WTC11 (cell line): ENCODE measurements at regions not wholly inside any gene's neighbourhood (a gene's known extent, or its start where the extent isn't known, plus 50 kb on each side); places are given as distances from the start of the nearest gene placed in this dataset.

ENCODE experiments used
- ATAC-seq: fragments of 200-7000 bp; cut with Tn5 transposase; 2 replicates; pipeline ENCODE4 v1.10.0; 2021; ENCODE audit warnings: mild to moderate bottlenecking, moderate library complexity
- CTCF ChIA-PET: fragments of 300-600 bp; sonication (Branson Sonifier 250); formaldehyde crosslinking; loops from one replicate; lab custom pipeline; 2021; ENCODE audit warnings: antibody characterized with exemption; lab: Charles Lee
- POLR2A ChIA-PET: fragments of 350-600 bp; sonication (Branson Sonifier 250); formaldehyde crosslinking; loops from one replicate; lab custom pipeline; 2021; ENCODE audit warnings: antibody characterized with exemption; lab: Charles Lee
- DNase-seq: peaks from one replicate; pipeline ENCODE4 v3.0.0; 2021; ENCODE audit warnings: low spot score
- H3K27ac Mint-ChIP-seq: 2 replicates; pipeline ENCODE4 v1.8.0; 2021; ENCODE audit warnings: mixed read lengths
- H3K27me3 Mint-ChIP-seq: 2 replicates; pipeline ENCODE4 v1.8.0; 2021; ENCODE audit warnings: low read depth, mild to moderate bottlenecking, moderate library complexity, mixed read lengths
- H3K36me3 Mint-ChIP-seq: 2 replicates; pipeline ENCODE4 v1.8.0; 2021; ENCODE audit warnings: mixed read lengths
- H3K4me1 Mint-ChIP-seq: 2 replicates; pipeline ENCODE4 v1.8.0; 2022; ENCODE audit warnings: mixed read lengths
- H3K4me3 Mint-ChIP-seq: 2 replicates; pipeline ENCODE4 v1.8.0; 2021; ENCODE audit warnings: mild to moderate bottlenecking, moderate library complexity, mixed read lengths
- H3K9me3 Mint-ChIP-seq: 2 replicates; pipeline ENCODE4 v1.8.0; 2021; ENCODE audit warnings: mixed read lengths
- CDX4 ChIP-seq: fragments of 250-450 bp; sonication (Bioruptor Pico); IDR thresholded peaks from 2 replicates; pipeline ENCODE4 v1.9.0; 2021; ENCODE audit warnings: moderate library complexity, mild to moderate bottlenecking, inconsistent platforms, borderline replicate concordance
- CREM ChIP-seq: sonication (generic); formaldehyde crosslinking; IDR thresholded peaks from 2 replicates; pipeline ENCODE4 v1.8.1; 2022; ENCODE audit warnings: mild to moderate bottlenecking, missing genetic modification reagents, moderate library complexity
- GRHL2 ChIP-seq: fragments of 250-450 bp; sonication (Bioruptor Pico); IDR thresholded peaks from 2 replicates; pipeline ENCODE4 v1.8.0; 2022; ENCODE audit warnings: mild to moderate bottlenecking, moderate library complexity; ENCODE audit not compliant: insufficient replicate concordance, severe bottlenecking
- HMGXB4 ChIP-seq: sonication (generic); formaldehyde crosslinking; IDR thresholded peaks from 2 replicates; pipeline ENCODE4 v1.8.1; 2023; ENCODE audit warnings: mild to moderate bottlenecking, moderate library complexity, missing genetic modification reagents
- JUN ChIP-seq: sonication (generic); formaldehyde crosslinking; IDR thresholded peaks from 2 replicates; pipeline ENCODE4 v1.8.0; 2023; ENCODE audit warnings: mild to moderate bottlenecking, missing genetic modification reagents
- NFATC4 ChIP-seq: fragments of 250-450 bp; sonication (Bioruptor Pico); IDR thresholded peaks from 2 replicates; pipeline ENCODE4 v1.9.0; 2021; ENCODE audit warnings: mild to moderate bottlenecking
- PRDM15 ChIP-seq: sonication (generic); formaldehyde crosslinking; IDR thresholded peaks from 2 replicates; pipeline ENCODE4 v1.8.0; 2022; ENCODE audit warnings: missing genetic modification reagents
- PREB ChIP-seq: sonication (generic); formaldehyde crosslinking; IDR thresholded peaks from 2 replicates; pipeline ENCODE4 v1.8.1; 2022; ENCODE audit warnings: mild to moderate bottlenecking, missing genetic modification reagents, moderate library complexity, borderline replicate concordance
- SOX15 ChIP-seq: fragments of 250-450 bp; sonication (Bioruptor Pico); IDR thresholded peaks from 2 replicates; pipeline ENCODE4 v1.9.0; 2021; ENCODE audit warnings: mild to moderate bottlenecking
- SP1 ChIP-seq: sonication (generic); formaldehyde crosslinking; conservative IDR thresholded peaks from 2 replicates; pipeline ENCODE4 v1.8.1; 2022; ENCODE audit warnings: missing genetic modification reagents
- USF2 ChIP-seq: sonication (generic); formaldehyde crosslinking; IDR thresholded peaks from 2 replicates; pipeline ENCODE4 v1.8.1; 2023; ENCODE audit warnings: mild to moderate bottlenecking, missing genetic modification reagents, moderate library complexity
- TF ChIP-seq, protein P1 (sequence below): sonication (generic); formaldehyde crosslinking; IDR thresholded peaks from 2 replicates; pipeline ENCODE4 v1.8.0; 2023; ENCODE audit warnings: mild to moderate bottlenecking, missing genetic modification reagents
- TF ChIP-seq, protein P2 (sequence below): sonication (generic); formaldehyde crosslinking; IDR thresholded peaks from 2 replicates; pipeline ENCODE4 v1.8.1; 2023; ENCODE audit warnings: mild to moderate bottlenecking, missing genetic modification reagents, moderate library complexity
- TF ChIP-seq, protein P3 (sequence below): sonication (generic); formaldehyde crosslinking; IDR thresholded peaks from 2 replicates; pipeline ENCODE4 v1.8.0; 2023; ENCODE audit warnings: missing genetic modification reagents
- TF ChIP-seq, protein P4 (sequence below): fragments of 250-450 bp; sonication (Bioruptor Pico); IDR thresholded peaks from 2 replicates; pipeline ENCODE4 v1.9.0; 2021; ENCODE audit warnings: mild to moderate bottlenecking
- TF ChIP-seq, protein P5 (sequence below): sonication (generic); formaldehyde crosslinking; IDR thresholded peaks from 2 replicates; pipeline ENCODE4 v1.8.0; 2022; ENCODE audit warnings: mild to moderate bottlenecking, missing genetic modification reagents
- TF ChIP-seq, protein P6 (sequence below): sonication (generic); formaldehyde crosslinking; IDR thresholded peaks from 2 replicates; pipeline ENCODE4 v1.8.1; 2023; ENCODE audit warnings: mild to moderate bottlenecking, missing genetic modification reagents

DNA sequence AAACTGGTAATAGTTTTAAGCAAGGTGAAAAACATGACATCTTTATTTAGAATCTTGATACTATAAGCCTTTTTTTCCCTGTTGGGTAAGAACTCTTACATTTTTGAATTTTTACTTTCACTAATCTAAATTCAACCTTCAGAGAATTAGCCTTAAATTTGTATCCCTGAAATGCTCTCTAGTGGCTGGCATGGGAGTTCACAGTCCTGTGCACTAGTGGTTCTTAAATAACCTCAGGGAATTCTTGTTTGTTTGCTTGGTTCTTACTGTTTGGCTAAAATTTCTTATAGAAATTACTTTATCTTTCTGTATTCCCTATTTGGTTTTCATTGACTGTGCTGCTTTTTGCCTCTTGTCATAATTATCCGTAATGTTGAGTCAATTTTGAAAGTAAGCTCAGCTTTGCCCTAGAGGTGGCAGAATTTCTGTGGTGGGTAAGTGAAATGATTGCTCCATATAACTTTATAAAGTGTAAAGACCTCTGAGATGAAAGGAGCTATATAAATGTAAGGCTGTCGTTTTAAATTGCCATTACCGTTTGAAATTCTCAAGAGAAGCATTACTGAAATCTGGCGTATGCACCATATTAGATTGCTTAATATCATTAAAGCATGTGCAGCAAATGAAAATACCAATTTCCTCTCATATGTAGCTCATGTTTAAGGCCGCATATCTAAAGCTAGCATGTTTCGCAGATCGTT is 391.3 kb upstream of the FIGN start (continued):
- TF ChIP-seq, protein P1, sequence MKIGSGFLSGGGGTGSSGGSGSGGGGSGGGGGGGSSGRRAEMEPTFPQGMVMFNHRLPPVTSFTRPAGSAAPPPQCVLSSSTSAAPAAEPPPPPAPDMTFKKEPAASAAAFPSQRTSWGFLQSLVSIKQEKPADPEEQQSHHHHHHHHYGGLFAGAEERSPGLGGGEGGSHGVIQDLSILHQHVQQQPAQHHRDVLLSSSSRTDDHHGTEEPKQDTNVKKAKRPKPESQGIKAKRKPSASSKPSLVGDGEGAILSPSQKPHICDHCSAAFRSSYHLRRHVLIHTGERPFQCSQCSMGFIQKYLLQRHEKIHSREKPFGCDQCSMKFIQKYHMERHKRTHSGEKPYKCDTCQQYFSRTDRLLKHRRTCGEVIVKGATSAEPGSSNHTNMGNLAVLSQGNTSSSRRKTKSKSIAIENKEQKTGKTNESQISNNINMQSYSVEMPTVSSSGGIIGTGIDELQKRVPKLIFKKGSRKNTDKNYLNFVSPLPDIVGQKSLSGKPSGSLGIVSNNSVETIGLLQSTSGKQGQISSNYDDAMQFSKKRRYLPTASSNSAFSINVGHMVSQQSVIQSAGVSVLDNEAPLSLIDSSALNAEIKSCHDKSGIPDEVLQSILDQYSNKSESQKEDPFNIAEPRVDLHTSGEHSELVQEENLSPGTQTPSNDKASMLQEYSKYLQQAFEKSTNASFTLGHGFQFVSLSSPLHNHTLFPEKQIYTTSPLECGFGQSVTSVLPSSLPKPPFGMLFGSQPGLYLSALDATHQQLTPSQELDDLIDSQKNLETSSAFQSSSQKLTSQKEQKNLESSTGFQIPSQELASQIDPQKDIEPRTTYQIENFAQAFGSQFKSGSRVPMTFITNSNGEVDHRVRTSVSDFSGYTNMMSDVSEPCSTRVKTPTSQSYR (CRISPR knock-in tag), result no peak

DNA sequence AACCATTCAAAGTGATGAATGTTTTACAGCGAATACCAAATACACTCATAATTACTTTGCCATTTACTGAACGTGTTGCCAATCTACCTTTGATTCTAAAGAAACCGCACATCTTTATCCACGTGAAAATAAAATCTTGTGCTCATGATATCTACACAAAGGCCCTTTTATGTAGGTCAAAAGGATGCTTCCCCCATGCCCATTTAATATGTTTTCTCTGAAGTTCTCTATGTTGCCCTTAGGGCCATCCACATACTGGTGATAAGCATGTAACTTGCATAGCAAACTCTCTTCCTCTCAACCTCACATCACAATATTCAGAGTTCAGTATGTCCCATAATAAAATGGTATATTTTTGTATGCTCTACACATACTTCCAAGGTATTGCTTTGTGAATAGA is 380.0 kb upstream of the FIGN start:
- Mint-ChIP-seq H3K4me1 (0 out of 2 replicates have a peak, but pooled peaks cover 4% of the 10 kb centered on the region), H3K36me3 (no peaks in the 10 kb centered on the region), H3K4me3 (no peak overlapping the region), H3K27ac (no peak overlapping the region), H3K27me3 (no peaks in the 10 kb centered on the region), H3K9me3 (no peaks in the 10 kb centered on the region)
- DNase-seq (no peak), ATAC-seq (no peak)
- POLR2A ChIA-PET, result no interaction called here
- CTCF ChIA-PET, result no interaction called here
- TF ChIP-seq, protein P2, sequence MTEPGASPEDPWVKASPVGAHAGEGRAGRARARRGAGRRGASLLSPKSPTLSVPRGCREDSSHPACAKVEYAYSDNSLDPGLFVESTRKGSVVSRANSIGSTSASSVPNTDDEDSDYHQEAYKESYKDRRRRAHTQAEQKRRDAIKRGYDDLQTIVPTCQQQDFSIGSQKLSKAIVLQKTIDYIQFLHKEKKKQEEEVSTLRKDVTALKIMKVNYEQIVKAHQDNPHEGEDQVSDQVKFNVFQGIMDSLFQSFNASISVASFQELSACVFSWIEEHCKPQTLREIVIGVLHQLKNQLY, result no peak
- TF ChIP-seq NFATC4 (CRISPR knock-in tag) (no peak), CDX4 (CRISPR knock-in tag) (no peak), SP1 (no peak), USF2 (no peak), HMGXB4 (no peak), JUN (CRISPR knock-in tag) (no peak), PRDM15 (CRISPR knock-in tag) (no peak), SOX15 (CRISPR knock-in tag) (no peak), GRHL2 (no peak), CREM (no peak), PREB (no peak)
- TF ChIP-seq, protein P3, sequence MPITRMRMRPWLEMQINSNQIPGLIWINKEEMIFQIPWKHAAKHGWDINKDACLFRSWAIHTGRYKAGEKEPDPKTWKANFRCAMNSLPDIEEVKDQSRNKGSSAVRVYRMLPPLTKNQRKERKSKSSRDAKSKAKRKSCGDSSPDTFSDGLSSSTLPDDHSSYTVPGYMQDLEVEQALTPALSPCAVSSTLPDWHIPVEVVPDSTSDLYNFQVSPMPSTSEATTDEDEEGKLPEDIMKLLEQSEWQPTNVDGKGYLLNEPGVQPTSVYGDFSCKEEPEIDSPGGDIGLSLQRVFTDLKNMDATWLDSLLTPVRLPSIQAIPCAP (CRISPR knock-in tag), result no peak
- TF ChIP-seq, protein P4, sequence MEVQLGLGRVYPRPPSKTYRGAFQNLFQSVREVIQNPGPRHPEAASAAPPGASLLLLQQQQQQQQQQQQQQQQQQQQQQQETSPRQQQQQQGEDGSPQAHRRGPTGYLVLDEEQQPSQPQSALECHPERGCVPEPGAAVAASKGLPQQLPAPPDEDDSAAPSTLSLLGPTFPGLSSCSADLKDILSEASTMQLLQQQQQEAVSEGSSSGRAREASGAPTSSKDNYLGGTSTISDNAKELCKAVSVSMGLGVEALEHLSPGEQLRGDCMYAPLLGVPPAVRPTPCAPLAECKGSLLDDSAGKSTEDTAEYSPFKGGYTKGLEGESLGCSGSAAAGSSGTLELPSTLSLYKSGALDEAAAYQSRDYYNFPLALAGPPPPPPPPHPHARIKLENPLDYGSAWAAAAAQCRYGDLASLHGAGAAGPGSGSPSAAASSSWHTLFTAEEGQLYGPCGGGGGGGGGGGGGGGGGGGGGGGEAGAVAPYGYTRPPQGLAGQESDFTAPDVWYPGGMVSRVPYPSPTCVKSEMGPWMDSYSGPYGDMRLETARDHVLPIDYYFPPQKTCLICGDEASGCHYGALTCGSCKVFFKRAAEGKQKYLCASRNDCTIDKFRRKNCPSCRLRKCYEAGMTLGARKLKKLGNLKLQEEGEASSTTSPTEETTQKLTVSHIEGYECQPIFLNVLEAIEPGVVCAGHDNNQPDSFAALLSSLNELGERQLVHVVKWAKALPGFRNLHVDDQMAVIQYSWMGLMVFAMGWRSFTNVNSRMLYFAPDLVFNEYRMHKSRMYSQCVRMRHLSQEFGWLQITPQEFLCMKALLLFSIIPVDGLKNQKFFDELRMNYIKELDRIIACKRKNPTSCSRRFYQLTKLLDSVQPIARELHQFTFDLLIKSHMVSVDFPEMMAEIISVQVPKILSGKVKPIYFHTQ, result no peak
- TF ChIP-seq, protein P5, sequence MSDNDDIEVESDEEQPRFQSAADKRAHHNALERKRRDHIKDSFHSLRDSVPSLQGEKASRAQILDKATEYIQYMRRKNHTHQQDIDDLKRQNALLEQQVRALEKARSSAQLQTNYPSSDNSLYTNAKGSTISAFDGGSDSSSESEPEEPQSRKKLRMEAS (CRISPR knock-in tag), result no peak
- TF ChIP-seq, protein P6, sequence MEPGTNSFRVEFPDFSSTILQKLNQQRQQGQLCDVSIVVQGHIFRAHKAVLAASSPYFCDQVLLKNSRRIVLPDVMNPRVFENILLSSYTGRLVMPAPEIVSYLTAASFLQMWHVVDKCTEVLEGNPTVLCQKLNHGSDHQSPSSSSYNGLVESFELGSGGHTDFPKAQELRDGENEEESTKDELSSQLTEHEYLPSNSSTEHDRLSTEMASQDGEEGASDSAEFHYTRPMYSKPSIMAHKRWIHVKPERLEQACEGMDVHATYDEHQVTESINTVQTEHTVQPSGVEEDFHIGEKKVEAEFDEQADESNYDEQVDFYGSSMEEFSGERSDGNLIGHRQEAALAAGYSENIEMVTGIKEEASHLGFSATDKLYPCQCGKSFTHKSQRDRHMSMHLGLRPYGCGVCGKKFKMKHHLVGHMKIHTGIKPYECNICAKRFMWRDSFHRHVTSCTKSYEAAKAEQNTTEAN, result no peak
